GM12873 (cell line): ENCODE measurements at regions not wholly inside any gene's neighbourhood (a gene's known extent, or its start where the extent isn't known, plus 50 kb on each side); places are given as distances from the start of the nearest gene placed in this dataset.

Experiments
- TF ChIP-seq, protein P1 (sequence below): IDR thresholded peaks from 2 replicates; pipeline ENCODE4 v1.5.1; 2012; ENCODE audit warnings: low read depth, mild to moderate bottlenecking, moderate library complexity, low read length, control low read depth; ENCODE audit not compliant: insufficient read depth; ENCODE audit errors: missing control alignments

GRCh38 chr5:159631001-159631400, 285.3 kb upstream of the ADRA1B start:
- TF ChIP-seq, protein P1, sequence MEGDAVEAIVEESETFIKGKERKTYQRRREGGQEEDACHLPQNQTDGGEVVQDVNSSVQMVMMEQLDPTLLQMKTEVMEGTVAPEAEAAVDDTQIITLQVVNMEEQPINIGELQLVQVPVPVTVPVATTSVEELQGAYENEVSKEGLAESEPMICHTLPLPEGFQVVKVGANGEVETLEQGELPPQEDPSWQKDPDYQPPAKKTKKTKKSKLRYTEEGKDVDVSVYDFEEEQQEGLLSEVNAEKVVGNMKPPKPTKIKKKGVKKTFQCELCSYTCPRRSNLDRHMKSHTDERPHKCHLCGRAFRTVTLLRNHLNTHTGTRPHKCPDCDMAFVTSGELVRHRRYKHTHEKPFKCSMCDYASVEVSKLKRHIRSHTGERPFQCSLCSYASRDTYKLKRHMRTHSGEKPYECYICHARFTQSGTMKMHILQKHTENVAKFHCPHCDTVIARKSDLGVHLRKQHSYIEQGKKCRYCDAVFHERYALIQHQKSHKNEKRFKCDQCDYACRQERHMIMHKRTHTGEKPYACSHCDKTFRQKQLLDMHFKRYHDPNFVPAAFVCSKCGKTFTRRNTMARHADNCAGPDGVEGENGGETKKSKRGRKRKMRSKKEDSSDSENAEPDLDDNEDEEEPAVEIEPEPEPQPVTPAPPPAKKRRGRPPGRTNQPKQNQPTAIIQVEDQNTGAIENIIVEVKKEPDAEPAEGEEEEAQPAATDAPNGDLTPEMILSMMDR = no peak

- TF ChIP-seq, protein P1 = no peak
Observed at GRCh38 chr5:159632866-159633265, 283.4 kb upstream of the ADRA1B start.

DNA sequence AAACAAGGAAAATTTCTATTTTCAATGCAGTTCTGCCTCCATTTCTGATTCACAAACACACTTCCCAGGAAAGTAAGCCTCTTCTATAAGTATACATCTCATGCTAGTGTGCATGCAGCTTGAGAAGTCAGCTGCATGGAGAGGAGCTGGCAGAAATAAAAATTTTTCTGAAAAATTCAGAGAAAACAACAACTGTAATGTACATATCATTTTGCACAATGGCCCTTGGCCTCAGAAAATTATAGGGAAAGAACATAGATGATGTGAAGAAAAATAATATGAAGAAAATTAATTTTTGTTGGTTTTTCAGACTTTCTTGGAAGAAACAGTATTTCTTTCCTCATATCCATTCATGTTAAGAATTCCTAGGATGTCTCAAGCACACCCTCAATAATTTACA, 277.8 kb upstream of the ADRA1B start:
- TF ChIP-seq, protein P1 = no peak

DNA sequence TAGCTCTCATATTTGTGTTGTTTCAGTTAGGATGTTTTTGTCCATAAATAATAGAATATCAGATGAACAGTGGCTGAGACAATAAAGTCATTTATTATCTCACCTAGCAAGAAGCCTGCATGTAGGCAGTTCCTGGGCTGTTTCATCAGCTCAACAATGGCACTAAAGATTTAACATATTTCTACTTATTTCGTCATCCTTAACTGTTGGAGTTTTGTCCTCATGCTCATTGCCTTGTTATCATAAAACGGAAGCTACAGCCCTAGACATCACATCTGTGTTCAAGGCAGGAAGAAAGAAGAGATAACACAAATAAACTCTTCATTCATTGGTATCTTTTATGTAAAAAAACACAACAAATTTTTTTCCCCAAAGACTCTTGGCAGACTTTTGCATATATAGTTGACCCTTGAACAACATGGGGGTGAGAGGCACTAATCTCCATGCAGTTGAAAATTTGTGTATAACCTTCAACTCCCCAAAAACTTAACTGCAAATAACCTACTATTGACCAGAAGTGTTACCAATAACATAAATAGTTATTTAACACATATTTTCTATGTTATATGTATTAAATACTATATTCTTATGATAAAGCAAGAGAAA, 277.2 kb upstream of the ADRA1B start:
- TF ChIP-seq, protein P1 = no peak

GRCh38 chr5:159639590-159639989, 276.7 kb upstream of the ADRA1B start:
- TF ChIP-seq, protein P1 = no peak

DNA sequence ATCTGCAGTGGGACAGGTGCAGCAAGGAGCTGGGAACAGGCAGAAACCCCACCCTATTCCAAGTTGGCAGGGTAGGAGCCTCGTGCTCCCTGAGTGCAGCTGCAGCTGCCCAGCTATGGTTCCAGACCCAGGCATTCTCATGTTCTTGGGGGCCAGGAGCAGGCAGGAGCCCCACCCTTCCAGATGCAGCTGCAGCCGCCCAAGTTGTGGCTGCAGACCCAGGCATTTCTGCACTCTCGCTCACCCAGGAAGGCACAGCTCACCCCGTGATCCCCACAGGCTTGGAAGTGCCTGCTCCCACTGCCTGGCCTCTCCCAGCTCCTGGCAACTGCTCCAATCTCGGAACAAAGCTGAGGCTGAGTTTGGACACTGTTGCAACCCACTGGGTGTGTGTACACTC, 275.8 kb upstream of the ADRA1B start:
- TF ChIP-seq, protein P1 = no peak

DNA sequence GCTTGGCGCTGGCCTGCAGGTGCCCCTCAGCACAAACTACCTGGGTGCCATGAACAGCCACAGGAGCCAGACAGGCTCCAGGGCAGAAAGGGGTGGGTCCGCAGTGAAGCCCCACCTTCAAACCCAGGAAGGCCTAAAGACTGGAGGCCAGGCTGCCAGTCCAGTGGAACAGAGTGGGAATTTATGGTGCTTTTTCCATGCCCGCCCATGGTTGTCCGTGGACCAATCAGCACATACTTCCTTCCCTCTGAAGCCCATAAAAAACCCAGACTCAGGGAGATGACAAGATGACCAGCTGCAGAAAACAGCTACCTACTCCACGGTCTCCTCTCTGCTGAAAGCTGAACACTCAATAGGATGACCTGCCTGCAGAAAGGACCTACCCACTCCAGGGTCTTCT, 275.4 kb upstream of the ADRA1B start:
- TF ChIP-seq, protein P1 = no peak
